ENCODE measurements at regions not wholly inside any gene's neighbourhood (a gene's known extent, or its start where the extent isn't known, plus 50 kb on each side); places are given as distances from the start of the nearest gene placed in this dataset.

GRCh38 chr7:86149024-86149665 lies 494.6 kb upstream of the GRM3 start:
- H3K36me3 Mint-ChIP-seq (ENCODE audit: low read depth): peaks cover 4% of the 10 kb centered on the region; the same call in 1 of the 2 replicates
- no peaks in the 10 kb centered on the region for H3K27me3 Mint-ChIP-seq (ENCODE audit: insufficient read depth)
- no peak overlapping the region for H3K4me3 Mint-ChIP-seq
- no peak overlapping the region for H3K27ac Mint-ChIP-seq
- no peak for TF ChIP-seq CTCF (IDR thresholded peaks at IDR 0.05)
- no peaks in the 10 kb centered on the region for H3K4me1 Mint-ChIP-seq (ENCODE audit: low read depth)
- no peak for DNase-seq
- H3K9me3 Mint-ChIP-seq: peaks cover 47% of the 10 kb centered on the region

GRCh38 chr7:86148501-86148900 lies 495.2 kb upstream of the GRM3 start:
- Mint-ChIP-seq H3K27ac (no peak overlapping the region), H3K9me3 (peaks cover 47% of the 10 kb centered on the region), H3K4me3 (no peak overlapping the region), H3K27me3 (ENCODE audit: insufficient read depth) (no peaks in the 10 kb centered on the region), H3K36me3 (ENCODE audit: low read depth) (peaks cover 4% of the 10 kb centered on the region; the same call in 1 of the 2 replicates), H3K4me1 (ENCODE audit: low read depth) (no peaks in the 10 kb centered on the region)
- DNase-seq: no peak
- TF ChIP-seq CTCF (IDR thresholded peaks at IDR 0.05): no peak

GRCh38 chr7:86137343-86137742 lies 506.4 kb upstream of the GRM3 start:
- H3K4me1 Mint-ChIP-seq (ENCODE audit: low read depth): no peaks in the 10 kb centered on the region
- no peaks in the 10 kb centered on the region for H3K27me3 Mint-ChIP-seq (ENCODE audit: insufficient read depth)
- peaks cover 16% of the 10 kb centered on the region; the same call in 1 of the 2 replicates for H3K9me3 Mint-ChIP-seq
- no peak for DNase-seq
- no peaks in the 10 kb centered on the region for H3K36me3 Mint-ChIP-seq (ENCODE audit: low read depth)
- H3K27ac Mint-ChIP-seq: no peak overlapping the region
- TF ChIP-seq CTCF (IDR thresholded peaks at IDR 0.05): no peak
- no peak overlapping the region for H3K4me3 Mint-ChIP-seq

GRCh38 chr7:86130268-86130667 lies 513.4 kb upstream of the GRM3 start:
- H3K27ac Mint-ChIP-seq: no peak overlapping the region
- no peak for DNase-seq
- no peak for TF ChIP-seq CTCF (IDR thresholded peaks at IDR 0.05)

GRCh38 chr7:86123476-86123875 lies 520.2 kb upstream of the GRM3 start:
- DNase-seq: no peak
- H3K4me3 Mint-ChIP-seq: no peak overlapping the region
- H3K27ac Mint-ChIP-seq: no peak overlapping the region
- H3K36me3 Mint-ChIP-seq (ENCODE audit: low read depth): no peaks in the 10 kb centered on the region
- TF ChIP-seq CTCF (IDR thresholded peaks at IDR 0.05): no peak
- peaks cover 21% of the 10 kb centered on the region for H3K9me3 Mint-ChIP-seq
- no peaks in the 10 kb centered on the region for H3K27me3 Mint-ChIP-seq (ENCODE audit: insufficient read depth)
- no peaks in the 10 kb centered on the region for H3K4me1 Mint-ChIP-seq (ENCODE audit: low read depth)

More at GRCh38 chr7:86130268-86130667, 513.4 kb upstream of the GRM3 start:
- Mint-ChIP-seq H3K4me1 (ENCODE audit: low read depth) (no peaks in the 10 kb centered on the region), H3K9me3 (peaks cover 22% of the 10 kb centered on the region), H3K36me3 (ENCODE audit: low read depth) (no peaks in the 10 kb centered on the region), H3K27me3 (ENCODE audit: insufficient read depth) (no peaks in the 10 kb centered on the region), H3K4me3 (no peak overlapping the region)
